ENCODE measurements at regions not wholly inside any gene's neighbourhood (a gene's known extent, or its start where the extent isn't known, plus 50 kb on each side); places are given as distances from the start of the nearest gene placed in this dataset.
"Not testable (repeated sequence)": the region's sequence is repeated elsewhere in the genome, so short reads cannot be mapped to it uniquely, and the experiment has no call there.

DNA sequence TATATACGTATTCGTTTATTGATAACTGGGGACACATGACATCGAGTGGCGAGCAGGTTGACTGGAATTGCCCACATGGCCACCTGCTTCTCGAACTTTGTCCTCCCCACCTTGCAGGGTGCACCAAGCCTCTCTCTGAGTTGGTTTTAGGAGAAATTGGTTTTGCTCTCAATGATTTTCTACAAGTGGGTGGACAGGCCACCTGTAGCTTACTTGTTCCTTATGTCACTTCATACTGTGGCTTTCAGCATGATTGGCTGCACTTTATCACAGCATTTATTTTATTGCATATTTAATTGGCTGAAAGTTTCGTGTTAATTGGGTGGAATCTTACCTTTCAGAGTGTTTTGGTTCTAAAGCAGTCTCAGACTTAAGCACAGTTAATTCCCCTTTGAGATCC is 215.6 kb upstream of the SHH start:
- in situ Hi-C loops (cut with MboI; ENCODE audit: low pct_unique_long_range_greater_than_20kb, low sequenced_read_pairs), result no loop called here
- no peak for DNase-seq

DNA sequence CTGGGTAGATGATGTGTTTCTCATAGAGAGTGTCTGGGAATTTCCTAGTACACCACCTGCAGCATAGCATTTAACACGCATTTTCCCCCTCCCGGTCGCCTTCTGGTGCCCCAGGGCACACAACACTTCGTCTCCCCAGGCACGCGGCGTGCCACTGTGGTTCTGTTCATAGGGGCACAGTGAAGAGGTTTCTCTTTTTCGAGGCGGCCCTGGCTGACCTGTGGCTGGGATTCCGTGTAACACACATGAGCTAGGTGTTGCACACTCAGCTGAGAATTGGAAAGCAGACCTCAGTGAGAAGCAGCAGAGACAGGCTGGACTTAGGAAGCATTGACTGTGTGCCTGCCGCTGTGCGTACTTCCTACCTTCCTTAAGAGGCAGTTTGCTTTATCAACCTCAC is 214.3 kb upstream of the SHH start:
- no peak for DNase-seq
- in situ Hi-C loops (cut with MboI; ENCODE audit: low pct_unique_long_range_greater_than_20kb, low sequenced_read_pairs), result no loop called here

GRCh38 chr7:156026076-156026600 is 213.9 kb upstream of the SHH start:
- in situ Hi-C loops (cut with MboI; ENCODE audit: low pct_unique_long_range_greater_than_20kb, low sequenced_read_pairs), result no loop called here
- DNase-seq, result no peak

DNA sequence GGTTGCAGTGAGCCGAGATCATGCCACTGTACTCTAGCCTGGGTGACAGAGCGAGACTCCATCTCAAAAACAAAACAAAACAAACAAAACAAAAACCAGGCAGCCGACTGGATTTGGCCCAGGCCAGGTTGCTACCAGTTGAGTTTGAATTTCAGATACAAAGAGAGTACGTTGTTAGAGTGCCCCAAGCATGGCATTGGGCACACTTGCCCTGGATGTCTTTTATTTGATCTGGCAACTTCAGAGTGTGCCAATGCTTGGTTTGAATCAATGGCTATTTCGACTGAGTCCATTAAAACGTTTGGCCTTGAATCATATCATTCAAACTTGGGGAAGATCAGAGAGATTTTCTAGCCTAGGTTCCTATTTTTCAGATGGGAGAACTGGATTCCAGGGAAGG is 213.4 kb upstream of the SHH start:
- no peak for DNase-seq
- in situ Hi-C loops (cut with MboI; ENCODE audit: low pct_unique_long_range_greater_than_20kb, low sequenced_read_pairs), result no loop called here

- in situ Hi-C loops (cut with MboI; ENCODE audit: low pct_unique_long_range_greater_than_20kb, low sequenced_read_pairs), result no loop called here
- DNase-seq, result no peak
These were observed 211.9 kb upstream of the SHH start for GRCh38 chr7:156024201-156024600.

DNA sequence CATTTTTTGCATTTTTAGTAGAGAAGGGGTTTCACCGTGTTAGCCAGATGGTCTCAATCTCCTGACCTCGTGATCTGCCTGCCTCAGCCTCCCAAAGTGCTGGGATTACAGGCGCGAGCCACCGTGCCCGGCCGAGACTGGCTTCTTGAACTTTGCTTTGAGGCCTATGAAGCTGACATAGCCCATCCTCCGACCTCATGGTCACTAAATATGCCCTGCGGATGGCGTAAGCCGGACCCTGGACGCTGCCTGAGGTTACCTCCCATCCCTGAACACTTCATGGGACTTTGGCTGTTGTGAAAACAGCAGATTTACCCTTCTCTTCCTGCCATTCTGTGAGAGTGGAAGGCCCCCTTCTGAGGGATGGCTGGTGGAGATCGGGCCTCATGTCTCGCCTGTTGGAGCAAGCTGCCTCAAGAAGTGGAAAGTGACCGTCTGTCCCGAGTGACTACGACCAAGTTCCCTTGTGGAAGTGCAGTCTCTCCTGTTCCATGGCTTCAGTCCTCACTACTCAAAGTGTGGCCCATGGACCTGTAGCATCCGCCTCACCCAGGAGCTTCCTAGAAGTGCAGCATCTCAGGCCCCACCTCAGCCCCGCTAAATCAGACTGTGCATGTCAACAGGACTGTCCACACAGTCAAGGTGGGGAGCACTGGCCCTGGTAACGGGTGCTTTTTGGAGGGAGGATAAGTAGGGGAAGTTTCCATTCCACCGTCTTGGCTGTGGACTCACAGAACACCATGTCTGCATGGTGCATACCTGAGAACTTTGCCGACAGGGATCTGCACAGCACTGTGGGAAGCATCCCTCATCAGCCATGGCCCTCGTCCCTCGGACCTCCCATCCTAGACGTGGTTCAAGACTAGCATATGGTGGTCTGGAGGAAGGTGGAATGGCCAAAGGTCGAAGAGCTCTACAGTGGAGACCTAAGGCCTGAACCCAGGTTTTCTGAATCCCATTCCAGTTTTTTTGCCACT is 210.5 kb upstream of the SHH start:
- no peak for DNase-seq
- in situ Hi-C loops (cut with MboI; ENCODE audit: low pct_unique_long_range_greater_than_20kb, low sequenced_read_pairs), result no loop called here

DNA sequence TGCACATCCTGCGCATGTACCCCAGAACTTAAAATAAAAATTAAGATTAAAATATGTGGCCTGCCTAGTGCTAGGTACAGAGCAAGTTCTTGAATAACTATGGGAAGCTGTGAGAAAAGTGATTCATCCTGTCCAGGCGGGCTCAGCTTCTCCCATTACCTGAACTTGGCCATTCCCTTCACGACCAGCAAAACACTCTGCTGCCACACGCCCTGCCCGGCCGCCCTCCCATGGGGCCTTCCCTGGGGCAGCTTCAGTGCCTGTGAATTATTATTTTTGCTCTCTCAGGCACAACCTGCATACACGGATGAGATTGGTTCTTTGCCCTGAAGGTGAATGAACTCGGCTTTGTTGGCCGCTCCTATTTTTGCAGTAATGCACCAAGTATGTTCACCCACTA is 209.2 kb upstream of the SHH start:
- DNase-seq, result no peak
- in situ Hi-C loops (cut with MboI; ENCODE audit: low pct_unique_long_range_greater_than_20kb, low sequenced_read_pairs), result no loop called here

DNA sequence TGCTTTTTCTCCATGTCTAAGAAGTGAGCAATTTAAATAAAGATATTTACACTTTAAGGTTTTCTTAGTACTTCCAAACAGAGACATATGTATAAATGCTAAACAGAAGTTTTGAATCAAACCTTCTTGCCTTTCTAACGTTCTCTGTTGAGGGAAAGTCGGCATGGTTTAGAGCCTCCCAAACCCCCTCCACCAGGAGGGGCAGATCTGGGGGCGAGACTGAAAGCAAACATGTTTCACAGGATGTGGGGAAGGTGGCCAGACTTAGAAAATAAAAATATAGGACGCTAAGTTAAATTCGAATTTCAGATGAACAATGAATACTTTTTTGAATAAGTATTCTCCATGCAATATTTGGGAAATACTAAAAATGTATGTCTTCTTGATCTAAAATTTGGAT is 208.3 kb upstream of the SHH start:
- in situ Hi-C loops (cut with MboI; ENCODE audit: low pct_unique_long_range_greater_than_20kb, low sequenced_read_pairs), result no loop called here
- no peak for DNase-seq

- no peak for DNase-seq
- in situ Hi-C loops (cut with MboI; ENCODE audit: low pct_unique_long_range_greater_than_20kb, low sequenced_read_pairs), result no loop called here
These were observed 207.7 kb upstream of the SHH start for GRCh38 chr7:156019776-156020565.

GRCh38 chr7:156019308-156019707 is 207.0 kb upstream of the SHH start:
- in situ Hi-C loops (cut with MboI; ENCODE audit: low pct_unique_long_range_greater_than_20kb, low sequenced_read_pairs), result no loop called here
- DNase-seq, result no peak

DNA sequence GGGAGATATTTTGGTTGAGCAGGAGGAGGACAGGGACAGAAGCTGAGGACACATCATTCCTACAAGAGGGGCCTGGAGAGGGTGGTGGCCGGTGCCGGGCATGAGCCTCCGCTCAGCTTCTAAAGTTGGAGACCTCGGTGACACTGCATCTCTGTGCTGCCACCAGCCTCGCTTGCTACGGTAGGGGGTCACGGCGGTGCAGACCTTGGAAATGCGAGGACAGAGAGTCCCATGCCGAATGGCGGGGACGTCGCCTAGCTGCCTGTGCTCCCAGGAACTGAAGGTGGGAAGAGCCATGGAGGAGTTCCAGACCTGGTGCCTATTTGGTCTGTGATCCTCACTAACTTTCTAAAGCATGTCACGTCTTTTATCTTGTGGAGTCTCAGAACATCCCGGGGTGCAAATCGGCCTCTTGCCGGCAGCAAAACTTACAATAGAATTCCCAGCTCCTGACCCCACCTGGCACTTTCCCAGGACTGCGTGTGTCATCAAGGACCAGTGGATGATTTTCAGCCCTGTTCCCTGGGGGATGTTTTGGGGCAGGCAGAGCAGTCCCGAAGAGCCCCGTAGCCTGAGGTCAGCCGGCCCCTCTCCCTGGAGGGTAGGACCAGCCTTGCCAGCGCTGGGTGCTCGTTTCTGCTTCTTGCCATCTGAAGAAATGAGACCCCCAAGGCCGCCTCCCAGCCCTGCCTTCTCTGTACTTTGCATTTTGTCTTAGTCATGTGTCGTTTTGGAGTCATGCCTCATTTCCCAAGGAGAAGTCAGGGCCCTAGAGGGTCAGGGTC is 205.8 kb upstream of the SHH start:
- in situ Hi-C loops (cut with MboI; ENCODE audit: low pct_unique_long_range_greater_than_20kb, low sequenced_read_pairs), result no loop called here
- DNase-seq, result no peak

DNA sequence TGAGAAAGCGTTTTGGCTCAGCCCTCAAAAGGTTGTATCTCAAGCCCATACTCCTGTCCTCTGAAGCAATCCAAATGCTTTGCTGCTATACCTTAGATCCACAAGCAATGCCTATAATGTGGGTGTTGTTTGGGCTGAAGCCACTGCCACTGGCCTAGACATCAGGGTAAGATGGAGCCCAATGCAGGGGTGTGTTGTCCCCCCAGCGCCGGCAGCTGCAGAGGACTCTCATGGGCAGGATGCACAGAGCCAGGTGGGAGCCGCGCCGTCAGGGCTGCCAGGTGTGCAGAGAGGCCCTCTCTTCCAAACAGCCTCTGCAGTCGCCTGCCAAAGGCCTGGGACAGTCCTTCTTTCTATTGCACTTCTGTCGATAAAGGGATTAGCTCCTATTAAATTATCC is 205.2 kb upstream of the SHH start:
- DNase-seq, result no peak
- in situ Hi-C loops (cut with MboI; ENCODE audit: low pct_unique_long_range_greater_than_20kb, low sequenced_read_pairs), result no loop called here

- in situ Hi-C loops (cut with MboI; ENCODE audit: low pct_unique_long_range_greater_than_20kb, low sequenced_read_pairs), result no loop called here
- DNase-seq, result no peak
These were observed 203.2 kb upstream of the SHH start for GRCh38 chr7:156015237-156016020.

- in situ Hi-C loops (cut with MboI; ENCODE audit: low pct_unique_long_range_greater_than_20kb, low sequenced_read_pairs), result no loop called here
- DNase-seq, result no peak
These were observed 202.5 kb upstream of the SHH start for GRCh38 chr7:156014808-156015207.

DNA sequence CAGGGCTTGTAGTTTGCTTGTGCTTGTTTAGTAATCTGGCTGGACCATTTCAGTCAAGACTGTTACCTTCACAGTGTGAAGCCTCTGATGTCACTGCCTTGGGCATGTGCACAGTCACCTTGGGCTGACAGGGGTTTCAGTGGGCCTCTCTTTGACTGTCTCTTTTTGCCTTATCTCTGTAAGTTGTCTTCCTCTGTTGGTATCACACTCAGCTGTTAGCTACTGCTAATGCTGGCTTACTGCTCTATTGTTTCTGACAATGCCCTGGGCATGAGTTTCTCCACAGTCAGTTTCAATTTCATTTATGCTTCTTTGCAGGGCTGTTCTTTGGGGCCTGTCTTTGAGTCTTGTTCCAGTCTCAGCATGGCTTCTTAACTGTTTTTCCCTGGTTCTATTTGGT is 201.9 kb upstream of the SHH start:
- DNase-seq, result no peak
- in situ Hi-C loops (cut with MboI; ENCODE audit: low pct_unique_long_range_greater_than_20kb, low sequenced_read_pairs), result no loop called here

DNA sequence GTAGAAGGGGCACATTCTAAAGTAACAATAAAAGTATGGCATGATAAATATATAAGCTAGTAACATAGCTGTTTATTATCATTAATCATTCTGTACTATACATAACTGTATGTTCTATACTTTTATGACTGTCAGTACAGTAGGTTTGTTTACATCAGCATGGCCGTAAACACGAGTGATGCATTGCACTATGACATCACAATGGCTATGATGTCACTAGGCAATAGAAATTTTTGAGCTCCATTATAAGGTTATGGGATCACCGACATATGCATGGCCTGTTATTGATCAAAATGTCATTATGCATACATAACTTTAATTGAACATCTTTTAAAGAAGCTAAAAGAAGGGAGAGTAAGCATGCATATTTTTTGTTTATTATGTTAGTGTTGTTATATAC is 200.1 kb upstream of the SHH start:
- no peak for DNase-seq
- in situ Hi-C loops (cut with MboI; ENCODE audit: low pct_unique_long_range_greater_than_20kb, low sequenced_read_pairs), result no loop called here

GRCh38 chr7:156009569-156009968 is 197.3 kb upstream of the SHH start:
- in situ Hi-C loops (cut with MboI; ENCODE audit: low pct_unique_long_range_greater_than_20kb, low sequenced_read_pairs), result no loop called here
- no peak for DNase-seq

DNA sequence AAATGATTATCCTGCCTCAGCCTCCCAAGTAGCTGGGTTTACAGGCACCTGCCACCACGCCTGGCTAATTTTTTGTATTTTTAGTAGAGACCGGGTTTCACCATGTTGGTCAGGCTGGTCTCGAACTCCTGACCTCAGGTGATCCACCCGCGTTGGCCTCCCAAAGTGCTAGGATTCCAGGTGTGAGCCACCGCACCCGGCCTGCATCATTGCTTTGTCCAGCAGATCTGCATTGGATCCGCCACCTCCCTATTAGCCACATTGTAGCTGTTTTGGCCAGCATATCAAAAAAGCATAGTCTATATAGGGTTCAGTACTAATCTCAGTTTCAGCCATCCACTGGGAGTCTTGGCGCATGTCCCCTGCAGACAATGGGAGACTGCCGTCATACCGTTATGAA is 194.6 kb upstream of the SHH start:
- in situ Hi-C loops (cut with MboI; ENCODE audit: low pct_unique_long_range_greater_than_20kb, low sequenced_read_pairs); DNase-seq: not testable (repeated sequence)

DNA sequence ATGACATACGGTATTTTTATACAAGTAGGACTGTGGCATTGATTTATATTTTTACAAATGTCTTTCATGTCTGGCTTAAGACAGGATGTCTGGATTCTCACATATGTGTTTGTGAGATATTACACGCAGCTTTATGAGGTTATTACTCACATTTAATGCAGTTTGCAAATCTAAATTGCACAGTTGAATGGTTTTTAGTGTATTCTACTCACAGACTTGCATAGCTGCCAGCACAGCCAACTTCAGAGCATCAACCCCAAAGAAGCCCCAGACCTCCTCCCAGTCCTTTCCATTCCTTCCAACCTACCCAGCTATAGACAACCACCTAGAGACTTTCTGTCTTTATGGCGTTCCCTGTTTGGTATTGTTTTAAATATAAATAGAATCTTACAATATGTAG is 193.8 kb upstream of the SHH start:
- in situ Hi-C loops (cut with MboI; ENCODE audit: low pct_unique_long_range_greater_than_20kb, low sequenced_read_pairs), result no loop called here

More for the DNA sequence above, 193.8 kb upstream of the SHH start:
- no peak for DNase-seq

Measured in KBM-7 (cell line).